G401.6 (cell line): ENCODE measurements at regions not wholly inside any gene's neighbourhood (a gene's known extent, or its start where the extent isn't known, plus 50 kb on each side); places are given as distances from the start of the nearest gene placed in this dataset.

Source experiments
- FAIRE-seq: peaks from 2 replicates; lab custom pipeline; 2012; peaks lifted over from hg19 to GRCh38; lab: Jason Lieb, UNC

GRCh38 chr18:46411867-46412690 lies 244.9 kb downstream of the LOXHD1 start:
- no peak for FAIRE-seq

GRCh38 chr18:46412916-46413315 lies 244.1 kb downstream of the LOXHD1 start:
- no peak for FAIRE-seq

- FAIRE-seq = no peak
Observed at GRCh38 chr18:46413684-46414083, 243.3 kb downstream of the LOXHD1 start.

GRCh38 chr18:46414863-46415262 lies 242.2 kb downstream of the LOXHD1 start:
- FAIRE-seq = no peak

GRCh38 chr18:46415532-46416252 lies 241.3 kb downstream of the LOXHD1 start:
- no peak for FAIRE-seq

GRCh38 chr18:46416706-46417638 lies 240.0 kb downstream of the LOXHD1 start:
- FAIRE-seq = no peak

- FAIRE-seq = no peak
Observed at GRCh38 chr18:46418663-46419260, 238.3 kb downstream of the LOXHD1 start.

GRCh38 chr18:46419391-46420141 lies 237.5 kb downstream of the LOXHD1 start:
- no peak for FAIRE-seq

GRCh38 chr18:46421973-46422551 lies 235.0 kb downstream of the LOXHD1 start:
- no peak for FAIRE-seq

GRCh38 chr18:46422552-46423055 lies 234.4 kb downstream of the LOXHD1 start:
- no peak for FAIRE-seq

- FAIRE-seq = no peak
Observed at GRCh38 chr18:46423226-46423805, 233.7 kb downstream of the LOXHD1 start.

GRCh38 chr18:46424898-46425297 lies 232.1 kb downstream of the LOXHD1 start:
- FAIRE-seq = no peak

- FAIRE-seq = no peak
Observed at GRCh38 chr18:46425511-46425910, 231.5 kb downstream of the LOXHD1 start.

- FAIRE-seq = no peak
Observed at GRCh38 chr18:46426021-46426678, 230.9 kb downstream of the LOXHD1 start.

- no peak for FAIRE-seq
Observed at GRCh38 chr18:46426679-46427047, 230.4 kb downstream of the LOXHD1 start.
